ENCODE measurements at regions not wholly inside any gene's neighbourhood (a gene's known extent, or its start where the extent isn't known, plus 50 kb on each side); places are given as distances from the start of the nearest gene placed in this dataset.

DNA sequence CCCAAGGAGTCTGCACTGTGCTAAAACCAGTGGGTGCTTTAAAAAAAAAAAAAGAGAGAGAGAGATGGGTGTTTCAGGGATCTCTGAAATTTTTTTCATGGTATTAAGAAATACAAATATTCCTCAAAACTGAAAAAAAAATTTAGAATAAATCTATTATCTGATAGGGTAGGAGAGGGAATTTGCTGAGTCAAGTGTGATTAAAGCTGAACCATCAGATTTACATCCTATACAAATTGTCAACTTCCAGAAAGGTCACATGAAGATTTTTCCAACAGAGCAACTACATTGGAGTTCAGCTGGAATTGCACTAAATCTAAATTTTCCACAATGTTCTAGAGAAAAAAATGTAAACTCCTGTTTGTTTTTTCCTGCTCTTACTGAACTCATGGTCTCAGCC, 79.3 kb upstream of the DSCAM start:
- Histone ChIP-seq H3K4me1 (ENCODE audit: control insufficient read depth in 1 of 2, insufficient read depth in 2 of 2, low read depth in 1 of 2, low read length in 1 of 2) (no peaks in the 10 kb centered on the region; a peak in 1 of 4 replicates), H2AFZ (ENCODE audit: low read depth) (no peak overlapping the region), H3F3A (replicated peaks; ENCODE audit: insufficient read depth) (no peaks in the 10 kb centered on the region), H3K4me3 (ENCODE audit: low read depth in 2 of 2, low read length in 1 of 2) (no peak overlapping the region), H3K27me3 (ENCODE audit: insufficient read depth) (no peaks in the 10 kb centered on the region), H3K9me3 (no peaks in the 10 kb centered on the region), H3K4me2 (no peak overlapping the region), H3K9ac (no peak overlapping the region), H3K79me2 (ENCODE audit: insufficient read depth) (no peaks in the 10 kb centered on the region), H3K27ac (ENCODE audit: low read depth in 2 of 2, low read length in 1 of 2) (no peak overlapping the region), H3K36me3 (replicated peaks in 1 of 2; ENCODE audit: control insufficient read depth in 1 of 2, insufficient read depth in 2 of 2, low read length in 1 of 2) (no peaks in the 10 kb centered on the region), H3K9me2 (no peaks in the 10 kb centered on the region), H4K20me1 (ENCODE audit: insufficient read depth) (no peaks in the 10 kb centered on the region)
- TF ChIP-seq EZH2phosphoT487 (IDR thresholded peaks at IDR 0.05; ENCODE audit: borderline replicate concordance, low read depth): no peak
- no peak for TF ChIP-seq GABPA (IDR thresholded peaks at IDR 0.05; ENCODE audit: low read depth)
- TF ChIP-seq FOXJ3 (CRISPR knock-in tag; IDR thresholded peaks at IDR 0.05): no peak
- TF ChIP-seq TAF1 (IDR thresholded peaks at IDR 0.05; ENCODE audit: borderline replicate concordance, low read depth, low read length): no peak
- no peak for TF ChIP-seq MXI1 (IDR thresholded peaks at IDR 0.05; ENCODE audit: low read depth, low read length)
- no peak for TF ChIP-seq REST (IDR thresholded peaks at IDR 0.05; ENCODE audit: low read depth, low read length)
- ChIA-PET CTCF (no interaction called here), POLR2A (no interaction called here)
- no peak for DNase-seq

DNA sequence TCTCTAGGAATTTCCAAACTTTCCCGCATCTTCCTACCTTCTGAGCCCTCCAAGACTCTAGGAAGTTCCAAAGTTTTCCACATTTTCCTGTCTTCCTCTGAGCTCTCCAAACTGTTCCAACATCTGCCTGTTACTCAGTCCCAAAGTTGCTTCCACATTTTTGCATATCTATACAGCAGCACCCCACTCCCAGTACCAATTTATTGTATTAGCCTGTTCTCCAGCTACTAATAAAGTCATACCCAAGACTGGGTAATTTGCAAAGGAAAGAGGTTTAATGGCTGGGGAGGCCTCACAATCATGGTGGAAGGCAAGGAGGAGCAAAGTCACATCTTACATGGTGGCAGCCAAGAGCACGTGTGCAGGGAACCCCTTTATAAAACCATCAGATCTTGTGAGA, 82.9 kb upstream of the DSCAM start:
- no peak for DNase-seq
- POLR2A ChIA-PET: no interaction called here
- H3K9me2 ChIP-seq: no peaks in the 10 kb centered on the region

More for the DNA sequence above, 82.9 kb upstream of the DSCAM start:
- Histone ChIP-seq H4K20me1 (ENCODE audit: insufficient read depth) (no peaks in the 10 kb centered on the region), H3K4me1 (ENCODE audit: control insufficient read depth in 1 of 2, insufficient read depth in 2 of 2, low read depth in 1 of 2, low read length in 1 of 2) (no peaks in the 10 kb centered on the region), H3K36me3 (replicated peaks in 1 of 2; ENCODE audit: control insufficient read depth in 1 of 2, insufficient read depth in 2 of 2, low read length in 1 of 2) (no peaks in the 10 kb centered on the region), H3K27ac (ENCODE audit: low read depth in 2 of 2, low read length in 1 of 2) (no peak overlapping the region), H3K9ac (no peak overlapping the region), H3F3A (replicated peaks; ENCODE audit: insufficient read depth) (no peaks in the 10 kb centered on the region), H3K27me3 (ENCODE audit: insufficient read depth) (no peaks in the 10 kb centered on the region), H3K4me3 (ENCODE audit: low read depth in 2 of 2, low read length in 1 of 2) (no peak overlapping the region), H3K9me3 (no peaks in the 10 kb centered on the region), H2AFZ (ENCODE audit: low read depth) (no peak overlapping the region), H3K4me2 (no peak overlapping the region), H3K79me2 (ENCODE audit: insufficient read depth) (no peaks in the 10 kb centered on the region)
- CTCF ChIA-PET: no interaction called here
- TF ChIP-seq SIN3A (IDR thresholded peaks at IDR 0.05; ENCODE audit: borderline replicate concordance, low read depth, low read length) (no peak), EP300 (IDR thresholded peaks at IDR 0.05; ENCODE audit: borderline replicate concordance in 1 of 2, low read depth in 1 of 2, low read length in 1 of 2) (no peak), CTCF (IDR thresholded peaks at IDR 0.05) (no peak), SMC3 (IDR thresholded peaks at IDR 0.05; ENCODE audit: low read depth, low read length) (no peak)
- TF ChIP-seq, protein P1, sequence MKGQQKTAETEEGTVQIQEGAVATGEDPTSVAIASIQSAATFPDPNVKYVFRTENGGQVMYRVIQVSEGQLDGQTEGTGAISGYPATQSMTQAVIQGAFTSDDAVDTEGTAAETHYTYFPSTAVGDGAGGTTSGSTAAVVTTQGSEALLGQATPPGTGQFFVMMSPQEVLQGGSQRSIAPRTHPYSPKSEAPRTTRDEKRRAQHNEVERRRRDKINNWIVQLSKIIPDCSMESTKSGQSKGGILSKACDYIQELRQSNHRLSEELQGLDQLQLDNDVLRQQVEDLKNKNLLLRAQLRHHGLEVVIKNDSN (IDR thresholded peaks at IDR 0.05; ENCODE audit: borderline replicate concordance, low read depth): no peak
- WGBS (ENCODE audit: low lambda C conversion rate): 30% methylated on average over 2 of the region's 2 CpGs

Data from SK-N-SH (cell line).